ENCODE measurements at regions not wholly inside any gene's neighbourhood (a gene's known extent, or its start where the extent isn't known, plus 50 kb on each side); places are given as distances from the start of the nearest gene placed in this dataset.

GRCh38 chr1:106677721-106678120, 378.8 kb upstream of the PRMT6 start:
- TF ChIP-seq MED1 (CRISPR knock-in tag; IDR thresholded peaks at IDR 0.05) (no peak), ZNF12 (CRISPR knock-in tag; IDR thresholded peaks at IDR 0.05) (no peak), SIX4 (CRISPR knock-in tag; IDR thresholded peaks at IDR 0.05) (no peak)
